ENCODE measurements at regions not wholly inside any gene's neighbourhood (a gene's known extent, or its start where the extent isn't known, plus 50 kb on each side); places are given as distances from the start of the nearest gene placed in this dataset.
"Not testable (repeated sequence)": the region's sequence is repeated elsewhere in the genome, so short reads cannot be mapped to it uniquely, and the experiment has no call there.

GRCh38 chr5:6078881-6079280, 299.5 kb downstream of the MED10 start:
- H3K4me3 ChIP-seq (ENCODE audit: low read depth, poor library complexity, severe bottlenecking): no peak overlapping the region
- intact Hi-C loops (cut with DNase I; ENCODE audit: low total_unique reads): no loop called here
- DNase-seq (ENCODE audit: low spot score in 2 of 2): no peak
- TF ChIP-seq CTCF (IDR thresholded peaks at IDR 0.05) (no peak), POLR2A (IDR thresholded peaks at IDR 0.05) (no peak)
- WGBS, 2 donors: 78 to 79% methylated on average over 5 of the region's 5 CpGs

DNA sequence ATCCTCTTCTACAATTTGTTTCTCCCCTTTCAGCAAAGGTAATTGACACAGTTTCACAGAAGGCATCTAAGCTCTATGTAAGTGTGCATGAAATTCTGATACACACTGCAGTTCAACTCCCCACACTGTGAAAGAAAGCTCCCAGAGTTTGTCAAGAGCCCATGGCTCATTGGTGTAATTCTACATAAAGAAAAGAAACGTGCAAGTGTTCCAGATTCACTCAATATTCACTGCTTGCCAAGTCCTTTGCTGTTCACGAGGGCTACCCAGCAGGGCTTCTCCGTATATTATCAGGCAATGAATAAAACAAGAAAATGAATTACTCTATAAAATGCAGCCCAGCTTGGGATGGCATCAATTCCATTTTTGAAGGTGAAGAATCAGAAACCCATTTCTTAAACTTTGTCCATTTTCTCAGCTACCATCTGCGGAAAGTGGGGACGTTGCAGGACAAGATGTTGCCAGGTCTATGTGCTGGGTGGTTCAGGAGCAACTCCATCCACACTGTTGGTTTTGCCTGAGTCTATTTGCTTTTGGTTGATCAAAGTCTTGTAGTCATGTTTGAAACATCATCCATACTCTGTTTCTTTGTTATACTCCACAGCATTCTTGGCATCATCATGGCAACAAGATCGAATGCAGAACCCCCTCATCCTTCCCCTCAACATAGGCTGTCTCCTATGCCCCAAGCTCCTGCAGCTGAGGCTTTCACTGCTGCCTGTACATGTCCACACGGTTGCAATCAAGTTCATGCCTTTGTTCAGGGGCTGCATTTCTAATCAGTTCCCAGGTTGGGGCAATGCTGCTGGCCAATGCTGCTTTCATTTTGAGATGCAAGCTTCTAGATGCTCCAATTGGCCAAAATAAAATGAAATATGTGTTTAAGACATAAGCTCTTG, 301.8 kb downstream of the MED10 start:
- no peak for DNase-seq (ENCODE audit: low spot score in 2 of 2)
- no peak overlapping the region for H3K4me3 ChIP-seq (ENCODE audit: low read depth, poor library complexity, severe bottlenecking)
- no peak for TF ChIP-seq CTCF (IDR thresholded peaks at IDR 0.05)
- no peak for TF ChIP-seq POLR2A (IDR thresholded peaks at IDR 0.05)
- intact Hi-C loops (cut with DNase I; ENCODE audit: low total_unique reads): no loop called here
- 70 to 77% methylated on average over 7 of the region's 7 CpGs for WGBS, 2 donors

DNA sequence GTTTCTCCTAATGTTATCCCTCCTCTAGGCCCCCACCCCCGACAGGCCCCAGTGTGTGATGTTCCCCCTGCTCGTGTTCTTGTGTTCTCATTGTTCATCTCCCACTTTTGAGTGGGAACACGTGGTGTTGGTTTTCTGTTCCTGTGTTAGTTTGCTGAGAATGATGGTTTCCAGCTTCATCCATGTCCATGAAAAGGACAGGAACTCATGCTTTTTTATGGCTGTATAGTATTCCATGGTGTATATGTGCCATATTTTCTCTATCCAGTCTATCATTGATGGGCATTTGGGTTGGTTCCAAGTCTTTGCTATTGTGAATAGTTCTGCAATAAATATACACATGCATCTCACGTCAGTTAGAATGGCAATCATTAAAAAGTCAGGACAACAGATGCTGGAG, 305.9 kb downstream of the MED10 start:
- H3K4me3 ChIP-seq (ENCODE audit: low read depth, poor library complexity, severe bottlenecking); DNase-seq (ENCODE audit: low spot score in 2 of 2); intact Hi-C loops (cut with DNase I; ENCODE audit: low total_unique reads): not testable (repeated sequence)
- 71 to 85% methylated on average over 4 of the region's 4 CpGs for WGBS, 2 donors

DNA sequence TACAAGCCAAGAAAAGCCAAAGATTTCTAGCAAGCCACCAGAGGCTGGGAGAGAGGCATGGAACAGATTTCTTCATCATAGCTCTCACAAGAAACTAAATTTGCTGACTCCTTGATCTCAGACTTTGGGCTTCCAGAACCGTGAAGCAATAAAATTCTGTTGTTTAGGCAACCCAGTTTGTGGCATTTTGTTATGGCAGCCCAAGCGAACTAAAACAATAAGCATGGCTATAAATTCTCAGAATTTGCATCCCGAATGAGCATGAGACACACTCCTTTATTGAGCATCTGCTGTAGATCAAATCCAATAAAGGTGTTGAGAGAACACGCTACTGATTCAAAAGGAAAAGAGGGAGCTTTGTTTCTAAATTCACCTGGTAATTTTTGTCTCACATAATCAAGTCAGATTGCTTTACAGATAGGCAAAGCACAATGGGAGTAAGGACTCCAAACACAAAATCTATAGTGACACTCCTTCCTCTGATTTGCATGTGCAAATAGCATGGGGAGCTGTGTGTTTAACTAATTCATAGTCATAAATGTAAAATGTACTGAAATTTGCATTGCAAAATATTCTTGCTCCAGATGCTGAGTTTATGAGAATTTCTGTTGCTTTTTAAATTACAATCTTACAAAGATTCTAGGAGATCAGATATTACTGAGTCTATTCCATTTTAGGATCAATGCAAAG, 308.7 kb downstream of the MED10 start:
- intact Hi-C loops (cut with DNase I; ENCODE audit: low total_unique reads): no loop called here
- DNase-seq (ENCODE audit: low spot score in 2 of 2): no peak
- WGBS, 2 donors: 50 to 56% methylated on average over 4 of the region's 4 CpGs
- TF ChIP-seq CTCF (IDR thresholded peaks at IDR 0.05): no peak
- no peak for TF ChIP-seq POLR2A (IDR thresholded peaks at IDR 0.05)
- no peak overlapping the region for H3K4me3 ChIP-seq (ENCODE audit: low read depth, poor library complexity, severe bottlenecking)

GRCh38 chr5:6066016-6066415, 312.3 kb downstream of the MED10 start:
- WGBS, 2 donors: 33 to 39% methylated on average over 1 of the region's 1 CpG
- intact Hi-C loops (cut with DNase I; ENCODE audit: low total_unique reads): no loop called here
- no peak for DNase-seq (ENCODE audit: low spot score in 2 of 2)
- TF ChIP-seq CTCF (IDR thresholded peaks at IDR 0.05) (no peak), POLR2A (IDR thresholded peaks at IDR 0.05) (no peak)
- H3K4me3 ChIP-seq (ENCODE audit: low read depth, poor library complexity, severe bottlenecking): no peak overlapping the region

DNA sequence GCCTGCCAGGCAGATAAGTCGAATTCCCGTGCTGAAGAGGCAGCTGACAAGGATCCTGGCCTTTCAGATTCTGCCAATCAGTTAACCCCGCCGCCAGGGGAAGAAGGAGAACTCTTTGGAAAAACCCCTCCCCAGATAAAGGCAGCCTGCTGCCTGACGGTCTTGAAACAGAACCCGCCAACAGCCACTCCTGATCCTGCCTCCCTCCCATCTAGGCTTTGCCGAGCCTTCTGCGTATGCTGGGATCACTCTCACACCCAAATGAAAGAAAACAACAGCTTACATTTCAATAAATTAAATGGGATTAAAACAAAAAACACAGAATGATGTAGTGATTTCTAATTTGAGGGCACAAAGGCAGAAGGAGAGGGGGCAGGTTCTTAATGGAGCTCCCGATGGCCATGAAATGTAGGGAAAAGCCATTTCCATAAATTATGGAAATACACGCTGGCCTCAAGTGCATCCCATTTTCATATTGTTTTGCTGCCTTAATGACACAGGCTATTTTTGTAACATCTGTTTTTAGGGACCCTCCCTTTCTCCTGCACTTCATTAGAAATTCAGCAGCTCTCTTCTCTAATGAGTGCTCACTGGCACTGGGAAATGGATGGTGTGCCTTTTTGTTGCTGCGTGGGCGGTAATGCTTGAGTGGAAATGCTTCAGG, 319.1 kb downstream of the MED10 start:
- 75 to 82% methylated on average over 12 of the region's 12 CpGs for WGBS, 2 donors
- no peak for TF ChIP-seq POLR2A (IDR thresholded peaks at IDR 0.05)
- TF ChIP-seq CTCF (IDR thresholded peaks at IDR 0.05): no peak

More for the DNA sequence above, 319.1 kb downstream of the MED10 start:
- intact Hi-C loops (cut with DNase I; ENCODE audit: low total_unique reads): no loop called here
- H3K4me3 ChIP-seq (ENCODE audit: low read depth, poor library complexity, severe bottlenecking): no peak overlapping the region
- DNase-seq (ENCODE audit: low spot score in 2 of 2): no peak
